22Rv1 (cell line): ENCODE measurements at regions not wholly inside any gene's neighbourhood (a gene's known extent, or its start where the extent isn't known, plus 50 kb on each side); places are given as distances from the start of the nearest gene placed in this dataset.

Experiments used
- CTCF ChIP-seq: fragments of 450-650 bp; IDR thresholded peaks from 2 replicates; pipeline ENCODE4 v1.5.1; 2017; ENCODE audit warnings: mild to moderate bottlenecking
- ZFX ChIP-seq: fragments of 450-650 bp; IDR thresholded peaks from 2 replicates; pipeline ENCODE4 v1.6.1; 2017; ENCODE audit warnings: antibody characterized with exemption, borderline replicate concordance

DNA sequence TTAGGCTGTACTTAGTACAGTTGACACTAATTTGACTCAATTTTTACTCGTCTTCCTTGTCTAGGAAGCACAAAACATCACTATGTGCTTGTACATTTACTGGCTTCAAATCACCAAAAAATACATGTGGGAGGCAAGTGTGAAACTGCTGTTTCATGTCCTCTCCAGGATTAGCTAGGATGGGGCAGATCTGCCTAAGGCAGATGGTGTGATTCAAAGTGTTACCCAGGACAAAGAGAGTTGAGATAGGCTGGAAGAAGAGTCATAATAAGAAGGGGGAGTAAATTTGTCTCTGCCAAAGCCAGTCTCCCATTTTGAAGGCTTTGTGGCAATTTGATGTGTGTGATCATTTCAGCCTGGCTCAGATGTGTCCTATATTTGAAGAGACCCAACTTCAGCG lies 821.6 kb upstream of the ZEB2 start:
- no peak for TF ChIP-seq CTCF
- no peak for TF ChIP-seq ZFX
